Breast epithelium (tissue), 4 donors: ENCODE measurements at regions not wholly inside any gene's neighbourhood (a gene's known extent, or its start where the extent isn't known, plus 50 kb on each side); places are given as distances from the start of the nearest gene placed in this dataset.
"Not testable (repeated sequence)": the region's sequence is repeated elsewhere in the genome, so short reads cannot be mapped to it uniquely, and the experiment has no call there.

Experiments
- DNase-seq, 2 donors: peaks; one replicate each; pipeline ENCODE4 v3.0.0-alpha.2; 2019; ENCODE audit warnings: low spot score in 2 of 2
- H3K27ac ChIP-seq, 2 donors: fragments of 200-600 bp; sonication (generic) in 1 of 2; one replicate each; pipeline ENCODE4 v1.5.1; 2016 to 2019; ENCODE audit warnings: mild to moderate bottlenecking in 1 of 2
- H3K27me3 ChIP-seq, 2 donors: fragments of 200-600 bp; sonication (generic) in 1 of 2; one replicate each; pipeline versions ENCODE4 v1.5.1 to v1.6.0; 2017 to 2019; ENCODE audit warnings: control low read depth in 1 of 2, mild to moderate bottlenecking in 1 of 2
- H3K36me3 ChIP-seq: fragments of 200-600 bp; one replicate; pipeline ENCODE4 v1.5.1; 2019
- H3K4me1 ChIP-seq, 2 donors: fragments of 200-600 bp; sonication (generic); one replicate each; pipeline ENCODE4 v1.5.1; 2016 to 2019; ENCODE audit warnings: control low read depth in 1 of 2
- H3K4me3 ChIP-seq, 3 donors: fragments of 200-600 bp; sonication (generic); 1 replicate in 2 of 3; 2 replicates in 1 of 3; pipeline ENCODE4 v1.5.1; 2016 to 2019; ENCODE audit warnings: mild to moderate bottlenecking in 3 of 3, moderate library complexity in 2 of 3
- H3K9me3 ChIP-seq, 2 donors: fragments of 200-600 bp; sonication (generic) in 1 of 2; one replicate each; pipeline ENCODE4 v1.5.1; 2016 to 2019; ENCODE audit warnings: control low read depth in 1 of 2
- POLR2A ChIP-seq: fragments of 450-650 bp; IDR thresholded peaks from one replicate; pipeline ENCODE4 v1.6.1; 2016; ENCODE audit warnings: antibody characterized with exemption, mild to moderate bottlenecking, moderate library complexity
- POLR2AphosphoS5 ChIP-seq, 3 donors: sonication (generic); formaldehyde crosslinking; IDR thresholded peaks; one replicate each; pipeline ENCODE4 v1.6.1; 2017; ENCODE audit warnings: antibody characterized with exemption in 3 of 3
- intact Hi-C: fragments of 100-400 bp; cut with DNase I; formaldehyde crosslinking; loops from one replicate; pipeline ENCODE4 v1.15.1; 2023; ENCODE audit warnings: low total_unique reads
- TF ChIP-seq, protein P1 (sequence below), 3 donors: fragments of 450-650 bp; IDR thresholded peaks; one replicate each; pipeline ENCODE4 v1.5.1; 2016 to 2017; ENCODE audit warnings: antibody characterized with exemption in 3 of 3, mild to moderate bottlenecking in 3 of 3, moderate library complexity in 3 of 3

DNA sequence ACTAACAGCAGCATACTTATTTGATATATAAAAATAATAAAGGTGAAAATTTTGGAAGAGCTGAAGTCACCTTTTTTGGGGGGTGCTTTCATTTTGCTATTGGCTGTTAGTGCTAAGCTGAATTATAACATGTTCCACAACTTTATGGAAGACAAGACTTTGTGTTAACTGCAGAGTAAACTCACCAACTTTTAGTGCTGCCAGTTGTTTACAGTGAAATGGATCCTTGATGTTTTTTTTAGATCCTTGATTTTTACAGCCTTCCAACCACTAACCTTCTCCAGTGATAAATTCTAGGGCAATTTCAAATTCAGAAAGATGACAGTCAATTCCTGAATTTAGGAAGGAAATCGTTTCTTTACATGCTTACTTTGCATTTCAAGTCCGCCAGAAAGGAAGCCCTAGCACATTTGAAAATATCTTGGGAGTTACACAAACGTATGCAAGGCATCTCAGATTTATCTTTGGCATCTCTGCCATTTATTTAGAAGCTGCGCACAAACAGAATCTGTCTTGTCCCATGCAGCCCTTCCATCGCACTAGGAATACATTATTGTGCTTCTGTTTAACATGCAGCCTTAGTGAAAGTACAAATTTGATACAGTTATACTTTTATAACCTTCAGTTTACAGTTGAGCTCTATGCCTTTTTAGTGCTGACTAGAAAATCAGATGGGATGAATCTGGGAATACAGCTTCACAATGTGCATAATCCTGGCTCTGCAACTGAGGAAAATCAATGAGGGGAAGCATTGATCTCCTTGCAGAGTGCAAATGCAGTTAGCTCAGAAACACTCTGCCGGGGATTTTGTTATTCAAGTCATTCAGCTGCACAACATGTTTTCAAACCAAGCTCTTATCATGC is 142.4 kb upstream of the ZNF608 start:
- Histone ChIP-seq H3K27me3 (no peaks in the 10 kb centered on the region), H3K27ac (no peak overlapping the region), H3K4me1 (no peaks in the 10 kb centered on the region), H3K36me3 (no peaks in the 10 kb centered on the region), H3K4me3 (no peak overlapping the region), H3K9me3 (no peaks in the 10 kb centered on the region)
- TF ChIP-seq POLR2AphosphoS5 (IDR thresholded peaks at IDR 0.05) = no peak
- no peak for TF ChIP-seq POLR2A
- TF ChIP-seq, protein P1, sequence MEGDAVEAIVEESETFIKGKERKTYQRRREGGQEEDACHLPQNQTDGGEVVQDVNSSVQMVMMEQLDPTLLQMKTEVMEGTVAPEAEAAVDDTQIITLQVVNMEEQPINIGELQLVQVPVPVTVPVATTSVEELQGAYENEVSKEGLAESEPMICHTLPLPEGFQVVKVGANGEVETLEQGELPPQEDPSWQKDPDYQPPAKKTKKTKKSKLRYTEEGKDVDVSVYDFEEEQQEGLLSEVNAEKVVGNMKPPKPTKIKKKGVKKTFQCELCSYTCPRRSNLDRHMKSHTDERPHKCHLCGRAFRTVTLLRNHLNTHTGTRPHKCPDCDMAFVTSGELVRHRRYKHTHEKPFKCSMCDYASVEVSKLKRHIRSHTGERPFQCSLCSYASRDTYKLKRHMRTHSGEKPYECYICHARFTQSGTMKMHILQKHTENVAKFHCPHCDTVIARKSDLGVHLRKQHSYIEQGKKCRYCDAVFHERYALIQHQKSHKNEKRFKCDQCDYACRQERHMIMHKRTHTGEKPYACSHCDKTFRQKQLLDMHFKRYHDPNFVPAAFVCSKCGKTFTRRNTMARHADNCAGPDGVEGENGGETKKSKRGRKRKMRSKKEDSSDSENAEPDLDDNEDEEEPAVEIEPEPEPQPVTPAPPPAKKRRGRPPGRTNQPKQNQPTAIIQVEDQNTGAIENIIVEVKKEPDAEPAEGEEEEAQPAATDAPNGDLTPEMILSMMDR (IDR thresholded peaks at IDR 0.05) = no peak
- intact Hi-C loops = no loop called here
- no peak for DNase-seq

DNA sequence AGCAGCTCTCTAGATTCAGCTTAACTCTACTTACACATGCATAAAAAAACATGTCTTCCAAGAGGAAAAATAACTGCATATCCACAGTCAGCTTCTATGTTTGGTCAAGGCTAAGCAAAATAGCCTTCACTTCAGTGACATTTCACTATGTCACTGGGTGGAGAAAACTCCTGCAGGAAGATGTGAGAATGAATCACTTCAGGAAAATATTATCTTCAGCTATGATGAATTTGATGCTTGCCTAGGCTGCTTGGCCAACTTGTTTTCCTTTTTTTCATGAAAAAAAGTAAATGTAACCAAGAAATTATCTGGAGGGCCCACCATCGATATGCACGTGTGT is 143.0 kb upstream of the ZNF608 start:
- no peak for DNase-seq
- H3K4me1 ChIP-seq = no peaks in the 10 kb centered on the region
- intact Hi-C loops = no loop called here
- no peaks in the 10 kb centered on the region for H3K27me3 ChIP-seq
- H3K36me3 ChIP-seq = no peaks in the 10 kb centered on the region
- no peak for TF ChIP-seq POLR2AphosphoS5 (IDR thresholded peaks at IDR 0.05)
- TF ChIP-seq, protein P1 (IDR thresholded peaks at IDR 0.05) = no peak
- TF ChIP-seq POLR2A = no peak
- H3K9me3 ChIP-seq = no peaks in the 10 kb centered on the region
- H3K4me3 ChIP-seq = no peak overlapping the region
- no peak overlapping the region for H3K27ac ChIP-seq

DNA sequence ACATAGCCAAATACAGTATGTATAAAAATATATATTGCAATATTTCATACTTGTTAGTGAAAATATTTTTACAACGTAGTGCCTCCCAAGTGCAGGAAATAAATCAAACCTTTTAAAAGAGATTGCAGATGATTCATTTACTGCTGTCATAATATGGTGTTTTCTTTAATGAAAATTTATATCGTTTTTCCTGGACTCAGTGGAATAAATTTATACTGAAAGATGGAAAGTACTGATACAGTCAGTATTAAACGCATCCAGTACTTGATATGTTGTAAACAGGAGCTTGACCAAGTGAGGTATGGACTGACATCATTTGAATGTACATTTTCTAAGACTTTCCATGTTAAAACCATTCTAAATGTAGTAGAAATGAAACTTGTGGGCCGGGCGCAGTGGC is 143.4 kb upstream of the ZNF608 start:
- Histone ChIP-seq H3K9me3 (no peaks in the 10 kb centered on the region), H3K27me3 (no peaks in the 10 kb centered on the region), H3K27ac (no peak overlapping the region), H3K36me3 (no peaks in the 10 kb centered on the region), H3K4me3 (no peak overlapping the region), H3K4me1 (no peaks in the 10 kb centered on the region)
- TF ChIP-seq POLR2A (no peak), POLR2AphosphoS5 (IDR thresholded peaks at IDR 0.05) (no peak)
- TF ChIP-seq, protein P1 (IDR thresholded peaks at IDR 0.05) = no peak
- intact Hi-C loops = no loop called here
- DNase-seq = no peak

DNA sequence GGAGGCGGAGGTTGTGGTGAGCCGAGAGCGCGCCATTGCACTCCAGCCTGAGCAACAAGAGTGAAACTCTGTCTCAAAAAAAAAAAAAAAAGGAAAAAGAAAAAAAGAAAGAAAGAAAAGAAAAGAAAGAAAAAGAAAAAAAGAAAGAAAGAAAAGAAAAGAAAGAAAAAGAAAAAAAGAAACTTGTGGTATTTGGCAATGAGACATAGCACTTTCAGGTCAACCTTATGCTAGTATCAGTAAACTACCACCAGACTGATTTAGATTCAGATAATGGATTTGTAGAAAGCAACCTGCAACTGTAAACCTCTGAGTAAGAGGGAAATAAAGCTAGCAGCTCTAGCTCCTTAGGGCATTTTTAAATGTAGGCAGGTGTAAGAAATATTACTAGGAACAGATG is 144.0 kb upstream of the ZNF608 start:
- DNase-seq, H3K27ac ChIP-seq, H3K4me3 ChIP-seq, H3K9me3 ChIP-seq, H3K27me3 ChIP-seq, H3K4me1 ChIP-seq, intact Hi-C loops, H3K36me3 ChIP-seq: not testable (repeated sequence)

DNA sequence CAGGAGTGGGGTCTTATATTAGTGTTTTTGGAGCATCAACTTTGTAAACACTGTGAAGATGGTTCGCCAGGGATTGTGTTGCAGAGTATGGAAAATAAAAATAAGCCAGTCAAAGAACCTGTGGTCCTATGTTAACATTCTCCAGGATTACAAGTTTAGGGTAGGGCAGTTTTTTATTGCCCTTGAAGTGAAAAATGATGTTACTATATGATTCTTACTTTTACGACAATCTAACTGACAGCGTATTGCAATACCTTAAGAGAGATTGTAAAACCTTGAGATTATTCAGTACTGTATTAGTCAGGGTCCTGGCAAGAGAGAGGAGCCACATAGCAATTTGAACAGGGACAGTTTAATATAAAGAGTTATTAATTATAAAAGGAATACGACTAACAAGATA is 144.7 kb upstream of the ZNF608 start:
- no peaks in the 10 kb centered on the region for H3K9me3 ChIP-seq
- no peak overlapping the region for H3K27ac ChIP-seq
- DNase-seq = no peak
- no peaks in the 10 kb centered on the region for H3K27me3 ChIP-seq
- no peak overlapping the region for H3K4me3 ChIP-seq
- intact Hi-C loops = no loop called here
- TF ChIP-seq, protein P1 (IDR thresholded peaks at IDR 0.05) = no peak
- no peak for TF ChIP-seq POLR2A
- no peak for TF ChIP-seq POLR2AphosphoS5 (IDR thresholded peaks at IDR 0.05)
- no peaks in the 10 kb centered on the region for H3K36me3 ChIP-seq
- no peaks in the 10 kb centered on the region for H3K4me1 ChIP-seq
